ENCODE measurements at regions not wholly inside any gene's neighbourhood (a gene's known extent, or its start where the extent isn't known, plus 50 kb on each side); places are given as distances from the start of the nearest gene placed in this dataset.
"Not testable (repeated sequence)": the region's sequence is repeated elsewhere in the genome, so short reads cannot be mapped to it uniquely, and the experiment has no call there.

- DNase-seq, result not testable (repeated sequence)
Measured at GRCh38 chr17:20851591-20852238, 191.1 kb downstream of the USP22 start.

DNA sequence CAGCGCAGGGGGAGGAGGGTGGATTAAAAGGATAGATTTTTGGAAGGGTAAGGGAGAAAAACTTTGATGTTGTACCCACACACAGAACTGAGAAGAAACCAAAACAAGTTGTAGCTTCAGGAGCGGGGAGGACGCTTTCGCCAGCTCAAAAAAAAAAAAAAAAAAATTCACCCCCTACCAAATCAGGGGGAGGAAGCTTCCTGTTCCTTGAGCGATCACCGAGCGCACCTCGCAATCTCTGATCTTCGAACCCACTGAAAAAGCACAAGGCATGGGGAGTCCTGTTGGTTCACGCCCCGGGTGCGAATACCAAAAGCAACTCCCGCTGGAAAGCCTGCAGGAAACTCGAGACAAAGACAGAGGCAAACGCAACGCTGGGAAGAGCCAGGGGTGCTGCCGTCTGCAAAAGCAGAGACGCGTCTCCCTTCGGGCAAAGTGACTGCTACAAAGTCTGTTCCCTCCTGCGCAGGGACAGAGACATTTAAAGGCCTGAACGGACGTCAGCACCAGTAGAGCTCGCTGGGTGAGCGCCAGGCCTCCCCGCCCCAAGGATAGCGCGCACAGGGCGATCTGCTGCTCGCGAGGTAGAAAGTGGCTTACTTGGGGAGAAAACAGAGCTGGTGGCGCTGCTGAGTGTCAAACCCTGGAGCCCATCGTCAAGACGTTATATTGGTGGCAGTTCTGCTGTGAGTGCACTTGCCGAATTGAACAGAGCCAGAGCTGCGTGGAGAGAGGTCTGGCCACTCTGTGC, 190.4 kb downstream of the USP22 start:
- no peak for DNase-seq

- no peak for DNase-seq
Measured at GRCh38 chr17:20852990-20853370, 189.8 kb downstream of the USP22 start.

DNA sequence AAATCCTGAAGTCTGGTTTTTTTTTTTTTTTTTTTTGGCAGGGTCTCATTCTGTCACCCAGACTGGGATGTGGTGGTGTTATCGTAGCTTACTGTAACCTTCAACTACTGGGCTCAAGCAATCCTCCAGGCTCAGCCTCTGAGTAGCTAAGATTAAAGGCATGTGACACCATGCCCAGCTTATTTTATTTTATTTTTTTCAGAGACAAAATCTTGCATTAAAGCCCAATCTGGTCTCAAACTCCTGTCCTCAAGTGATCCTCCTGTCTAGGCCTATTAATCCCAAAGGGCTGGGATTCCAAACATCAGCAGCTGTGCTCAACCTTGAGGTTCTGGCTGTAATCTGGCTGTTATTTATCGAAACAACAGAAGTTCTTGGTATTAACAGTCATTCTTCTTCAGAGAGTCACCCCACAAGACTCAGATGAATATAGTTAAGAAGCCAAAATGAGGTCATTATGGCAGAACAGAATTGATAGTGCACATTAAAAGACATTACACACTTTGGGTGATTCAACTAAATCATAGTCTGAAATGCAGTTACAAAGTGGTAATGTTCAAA, 186.8 kb downstream of the USP22 start:
- not testable (repeated sequence) for DNase-seq

- DNase-seq, result not testable (repeated sequence)
Measured at GRCh38 chr17:20866444-20867209, 176.2 kb downstream of the USP22 start.

- not testable (repeated sequence) for DNase-seq
Measured at GRCh38 chr17:20867436-20867937, 175.3 kb downstream of the USP22 start.

GRCh38 chr17:20867938-20868661, 174.7 kb downstream of the USP22 start:
- DNase-seq, result not testable (repeated sequence)

DNA sequence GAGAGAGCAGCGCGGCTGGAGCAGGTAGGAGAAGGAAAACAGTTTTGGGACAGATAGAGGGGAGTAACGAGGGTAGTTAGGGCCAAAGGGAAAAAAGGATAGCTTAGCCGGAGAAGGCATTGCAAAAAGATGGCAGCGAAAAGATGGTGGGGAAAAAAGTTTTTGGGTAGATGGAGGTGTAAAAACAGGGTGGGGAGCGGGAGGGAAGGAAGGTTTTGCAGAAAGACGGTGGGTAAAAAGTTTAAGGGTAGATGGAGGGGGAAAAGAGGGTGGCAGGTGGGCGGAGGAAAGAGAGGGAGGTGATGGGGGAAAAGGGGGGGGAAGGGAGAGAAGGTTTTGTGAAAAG, 174.2 kb downstream of the USP22 start:
- not testable (repeated sequence) for DNase-seq

DNA sequence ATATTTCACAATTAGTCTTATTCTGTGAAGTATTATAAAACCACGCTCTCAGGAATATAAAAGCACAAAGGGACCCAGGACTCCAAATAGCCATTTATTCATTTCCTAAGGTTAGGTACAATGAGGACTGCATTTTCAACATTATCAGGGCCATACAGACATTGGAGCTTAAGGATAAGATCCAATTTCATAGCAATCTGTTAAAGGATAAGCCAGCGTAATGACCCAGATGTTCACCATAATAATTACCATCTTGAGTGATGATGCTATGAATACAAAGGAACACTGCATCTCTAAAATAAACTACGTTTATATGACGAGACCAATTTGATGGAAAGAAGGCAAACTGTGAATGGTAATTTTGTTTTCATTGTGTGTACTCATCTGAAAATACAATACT, 169.6 kb downstream of the USP22 start:
- not testable (repeated sequence) for DNase-seq

DNA sequence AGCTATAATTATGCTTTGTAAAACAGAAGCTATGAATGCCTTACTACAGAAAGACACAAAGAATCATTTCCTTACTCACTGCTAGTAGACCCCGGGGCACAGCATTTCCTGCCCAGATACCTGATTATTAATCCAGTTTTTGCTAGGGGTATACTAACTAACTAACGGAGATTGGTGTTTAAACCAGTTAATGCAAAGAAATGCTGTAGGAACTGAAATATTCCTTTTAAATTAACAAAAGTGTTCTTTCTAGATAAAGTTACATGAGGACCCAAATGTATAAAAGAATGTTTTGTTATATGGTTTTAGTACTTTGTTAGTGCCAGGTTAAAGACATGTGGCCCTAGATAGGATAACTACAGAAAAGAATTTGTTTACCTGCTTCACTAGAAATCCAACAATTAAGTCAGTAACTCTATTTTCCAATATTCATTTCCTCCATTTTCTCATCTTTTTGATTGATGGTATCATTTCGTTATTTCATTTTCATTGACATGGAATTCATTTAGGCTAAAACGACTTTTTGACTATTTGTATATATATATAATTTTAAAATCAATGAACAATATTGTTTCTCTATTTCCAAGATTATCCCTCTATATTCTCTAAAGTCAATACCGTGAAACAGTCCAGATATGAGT, 169.0 kb downstream of the USP22 start:
- DNase-seq, result not testable (repeated sequence)

- DNase-seq, result not testable (repeated sequence)
Measured at GRCh38 chr17:20877384-20877783, 165.4 kb downstream of the USP22 start.

DNA sequence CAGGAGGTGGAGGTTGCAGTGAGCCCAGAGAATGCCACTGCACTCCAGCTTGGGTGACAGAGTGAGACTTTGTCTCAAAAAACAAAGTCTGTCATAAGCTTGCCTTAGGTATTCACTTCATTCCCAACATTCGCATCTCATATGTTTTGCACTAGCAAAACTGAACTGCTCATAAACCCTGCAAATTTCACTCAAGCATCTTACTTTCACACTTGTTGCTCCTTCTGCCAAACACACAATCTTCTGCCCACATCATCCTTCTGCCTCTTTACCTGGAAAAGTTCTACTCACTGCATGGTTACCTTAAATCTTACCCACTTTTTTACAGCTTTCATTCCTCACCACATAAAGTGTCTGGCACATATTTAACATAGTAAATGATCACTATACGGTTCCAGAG, 152.5 kb downstream of the USP22 start:
- DNase-seq, result no peak

GRCh38 chr17:20895426-20895825, 147.4 kb downstream of the USP22 start:
- DNase-seq, result not testable (repeated sequence)

DNA sequence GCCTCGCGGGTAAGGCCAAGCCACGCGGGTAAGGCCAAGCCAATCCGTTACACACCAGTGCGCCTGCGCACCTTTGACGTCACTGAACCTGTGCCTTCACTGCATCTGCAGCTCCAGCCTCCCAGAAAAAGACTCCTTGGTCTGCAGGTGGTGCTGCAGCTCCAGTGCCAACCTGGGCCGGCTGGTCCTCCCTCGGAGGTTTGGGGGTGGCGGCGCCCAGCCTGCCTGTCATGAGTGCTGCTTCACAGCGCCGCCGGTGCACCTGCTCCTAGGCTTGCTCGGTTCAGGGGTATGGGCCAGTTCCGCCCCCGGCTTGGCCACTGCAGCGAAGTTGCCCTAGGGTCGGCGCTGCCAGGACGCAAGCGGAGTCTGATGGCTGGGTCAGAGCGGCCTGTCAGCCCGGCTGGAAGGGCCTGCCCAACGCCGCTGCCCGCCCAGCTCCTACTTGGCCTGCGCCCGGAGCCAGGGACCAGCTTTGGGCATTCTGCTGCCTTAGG, 146.6 kb downstream of the USP22 start:
- DNase-seq, result peak; percentile 6

GRCh38 chr17:20898726-20899125, 144.1 kb downstream of the USP22 start:
- DNase-seq, result not testable (repeated sequence)

- not testable (repeated sequence) for DNase-seq
Measured at GRCh38 chr17:20902496-20902895, 140.3 kb downstream of the USP22 start.

DNA sequence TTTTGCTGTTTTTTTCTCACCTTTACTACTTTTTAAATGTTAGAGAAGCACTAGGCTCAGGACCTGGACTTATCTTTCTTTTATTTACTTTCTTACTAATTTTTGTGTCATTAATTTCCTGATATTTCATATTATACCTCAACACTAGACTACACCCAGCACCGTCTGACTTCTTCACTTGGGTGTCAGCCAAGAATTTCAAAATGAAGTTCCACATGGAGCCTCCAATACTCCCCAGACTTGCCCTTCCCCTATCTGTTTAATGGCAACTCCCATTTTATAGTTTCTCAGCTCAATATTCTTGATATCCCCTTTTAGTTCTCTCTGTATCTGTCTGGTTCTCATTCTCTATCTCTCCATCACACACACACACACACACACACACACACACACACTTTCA, 139.3 kb downstream of the USP22 start:
- not testable (repeated sequence) for DNase-seq

- DNase-seq, result peak; percentile 69
Measured at GRCh38 chr17:20908313-20909267, 134.2 kb downstream of the USP22 start.

GRCh38 chr17:20914658-20915057, 128.2 kb downstream of the USP22 start:
- no peak for DNase-seq

- no peak for DNase-seq
Measured at GRCh38 chr17:20916383-20916782, 126.4 kb downstream of the USP22 start.

Data from activated gamma-delta T cell treated with Interleukin-2 at 50 U/mL for 16 hours (primary cell).